Fibroblast of mammary gland (primary cell): ENCODE measurements at regions not wholly inside any gene's neighbourhood (a gene's known extent, or its start where the extent isn't known, plus 50 kb on each side); places are given as distances from the start of the nearest gene placed in this dataset.

Experiments
- DNase-seq: peaks from one replicate; pipeline ENCODE4 v3.0.0-alpha.2; 2010; ENCODE audit warnings: low read depth
- H3K4me3 ChIP-seq: 2 replicates; pipeline ENCODE4 v1.5.1; 2011; ENCODE audit warnings: low read depth, mild to moderate bottlenecking, low read length, moderate library complexity; ENCODE audit not compliant: control insufficient read depth
- TF ChIP-seq, protein P1 (sequence below): conservative IDR thresholded peaks from 2 replicates; pipeline ENCODE4 v1.5.1; 2011; ENCODE audit warnings: low read depth, low read length, inconsistent platforms; ENCODE audit not compliant: control insufficient read depth, insufficient read depth

DNA sequence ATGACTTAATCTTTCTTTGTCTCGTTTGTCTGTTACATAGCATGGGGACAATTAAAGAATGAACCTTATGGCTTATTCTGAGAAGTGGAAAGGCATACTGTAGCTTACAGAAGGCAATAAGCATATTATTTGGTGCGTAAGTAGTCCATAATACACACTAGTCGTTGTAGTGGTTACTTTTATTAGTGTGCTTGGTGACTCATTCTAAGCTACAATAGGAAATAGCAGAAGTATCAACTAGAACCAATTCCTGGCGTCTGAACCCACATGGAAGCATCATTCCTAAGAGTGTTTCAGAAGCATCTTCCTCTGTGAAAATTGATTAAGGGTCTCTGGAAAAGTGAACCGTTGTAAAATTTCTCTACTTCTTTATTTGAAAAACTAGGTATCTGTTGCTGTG lies 777.8 kb upstream of the EEF2KMT start:
- no peak overlapping the region for H3K4me3 ChIP-seq
- no peak for DNase-seq
- TF ChIP-seq, protein P1, sequence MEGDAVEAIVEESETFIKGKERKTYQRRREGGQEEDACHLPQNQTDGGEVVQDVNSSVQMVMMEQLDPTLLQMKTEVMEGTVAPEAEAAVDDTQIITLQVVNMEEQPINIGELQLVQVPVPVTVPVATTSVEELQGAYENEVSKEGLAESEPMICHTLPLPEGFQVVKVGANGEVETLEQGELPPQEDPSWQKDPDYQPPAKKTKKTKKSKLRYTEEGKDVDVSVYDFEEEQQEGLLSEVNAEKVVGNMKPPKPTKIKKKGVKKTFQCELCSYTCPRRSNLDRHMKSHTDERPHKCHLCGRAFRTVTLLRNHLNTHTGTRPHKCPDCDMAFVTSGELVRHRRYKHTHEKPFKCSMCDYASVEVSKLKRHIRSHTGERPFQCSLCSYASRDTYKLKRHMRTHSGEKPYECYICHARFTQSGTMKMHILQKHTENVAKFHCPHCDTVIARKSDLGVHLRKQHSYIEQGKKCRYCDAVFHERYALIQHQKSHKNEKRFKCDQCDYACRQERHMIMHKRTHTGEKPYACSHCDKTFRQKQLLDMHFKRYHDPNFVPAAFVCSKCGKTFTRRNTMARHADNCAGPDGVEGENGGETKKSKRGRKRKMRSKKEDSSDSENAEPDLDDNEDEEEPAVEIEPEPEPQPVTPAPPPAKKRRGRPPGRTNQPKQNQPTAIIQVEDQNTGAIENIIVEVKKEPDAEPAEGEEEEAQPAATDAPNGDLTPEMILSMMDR: no peak

- no peak overlapping the region for H3K4me3 ChIP-seq
- no peak for DNase-seq
- TF ChIP-seq, protein P1: no peak
Measured at GRCh38 chr16:5874899-5875298, 777.3 kb upstream of the EEF2KMT start.

DNA sequence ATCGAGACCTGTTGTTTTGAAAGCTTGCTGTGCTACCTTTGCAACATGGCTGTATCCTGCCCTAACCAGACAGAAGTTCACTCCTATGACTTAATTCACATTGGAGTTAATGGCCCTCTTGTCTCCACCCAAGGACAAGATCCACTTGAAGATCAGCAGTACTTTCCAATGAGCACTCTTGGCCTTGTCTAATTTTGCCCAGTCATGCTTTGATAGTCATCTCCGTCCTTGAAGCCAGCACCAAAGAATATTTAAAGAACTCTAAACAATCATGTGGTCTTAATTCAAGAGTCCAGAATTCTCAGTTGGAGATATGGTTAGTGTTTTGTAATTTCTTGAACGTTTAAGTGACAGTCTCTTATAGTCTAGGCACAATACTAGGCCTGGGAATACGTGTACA lies 775.6 kb upstream of the EEF2KMT start:
- DNase-seq: no peak
- TF ChIP-seq, protein P1: no peak
- no peak overlapping the region for H3K4me3 ChIP-seq

- no peak overlapping the region for H3K4me3 ChIP-seq
- TF ChIP-seq, protein P1: no peak
- DNase-seq: no peak
Measured at GRCh38 chr16:5870886-5871691, 773.5 kb upstream of the EEF2KMT start.

- DNase-seq: no peak
- TF ChIP-seq, protein P1: no peak
- H3K4me3 ChIP-seq: no peak overlapping the region
Measured at GRCh38 chr16:5867250-5867649, 769.7 kb upstream of the EEF2KMT start.

DNA sequence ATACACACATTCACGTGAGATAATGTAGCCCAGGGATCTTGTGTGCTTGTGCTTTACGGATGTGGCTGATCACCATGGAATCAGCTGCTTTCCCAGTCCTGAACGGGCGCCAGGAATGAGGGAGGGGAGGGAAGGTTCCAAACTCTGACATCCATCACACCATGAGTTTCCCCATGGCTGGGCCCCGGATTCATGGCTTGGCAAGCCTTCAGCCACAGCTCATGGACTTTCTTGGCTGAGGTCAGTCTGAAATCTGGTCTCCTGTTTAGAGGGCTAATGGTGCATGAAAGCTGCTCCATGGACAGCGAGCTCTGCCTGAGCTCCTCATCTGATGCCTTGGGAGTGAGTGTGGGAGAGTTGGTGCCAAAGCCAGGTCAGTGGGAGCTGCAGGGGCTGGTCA lies 767.6 kb upstream of the EEF2KMT start:
- H3K4me3 ChIP-seq: no peak overlapping the region
- no peak for DNase-seq
- TF ChIP-seq, protein P1: no peak
